NCI-H1105 treated with DMSO at 0.1 percent for 48 hours (cell line): ENCODE measurements at regions not wholly inside any gene's neighbourhood (a gene's known extent, or its start where the extent isn't known, plus 50 kb on each side); places are given as distances from the start of the nearest gene placed in this dataset.
"Not testable (repeated sequence)": the region's sequence is repeated elsewhere in the genome, so short reads cannot be mapped to it uniquely, and the experiment has no call there.

ENCODE experiments used
- DNase-seq: peaks from one replicate; lab custom pipeline; 2025; lab: John Stamatoyannopoulos, UW

- no peak for DNase-seq
Observed at GRCh38 chr16:51542981-51543815, 392.1 kb upstream of the SALL1 start.

- DNase-seq, result no peak
Observed at GRCh38 chr16:51540259-51540658, 389.2 kb upstream of the SALL1 start.

GRCh38 chr16:51538707-51539498 lies 387.8 kb upstream of the SALL1 start:
- no peak for DNase-seq

- DNase-seq, result no peak
Observed at GRCh38 chr16:51535591-51535990, 384.5 kb upstream of the SALL1 start.

GRCh38 chr16:51532551-51532950 lies 381.5 kb upstream of the SALL1 start:
- no peak for DNase-seq

- no peak for DNase-seq
Observed at GRCh38 chr16:51531271-51531670, 380.2 kb upstream of the SALL1 start.

- no peak for DNase-seq
Observed at GRCh38 chr16:51527349-51527748, 376.3 kb upstream of the SALL1 start.

GRCh38 chr16:51526621-51527020 lies 375.6 kb upstream of the SALL1 start:
- no peak for DNase-seq

- DNase-seq, result no peak
Observed at GRCh38 chr16:51524555-51525373, 373.7 kb upstream of the SALL1 start.

- no peak for DNase-seq
Observed at GRCh38 chr16:51524070-51524469, 373.0 kb upstream of the SALL1 start.

- peak; percentile 56 for DNase-seq
Observed at GRCh38 chr16:51523400-51523799, 372.3 kb upstream of the SALL1 start.

GRCh38 chr16:51522902-51523301 lies 371.8 kb upstream of the SALL1 start:
- no peak for DNase-seq

- not testable (repeated sequence) for DNase-seq
Observed at GRCh38 chr16:51516960-51517359, 365.9 kb upstream of the SALL1 start.

GRCh38 chr16:51510416-51510815 lies 359.3 kb upstream of the SALL1 start:
- DNase-seq, result no peak

GRCh38 chr16:51509336-51509735 lies 358.3 kb upstream of the SALL1 start:
- no peak for DNase-seq

- no peak for DNase-seq
Observed at GRCh38 chr16:51508490-51509212, 357.6 kb upstream of the SALL1 start.

- DNase-seq, result no peak
Observed at GRCh38 chr16:51507286-51507685, 356.2 kb upstream of the SALL1 start.

- DNase-seq, result no peak
Observed at GRCh38 chr16:51500306-51500705, 349.2 kb upstream of the SALL1 start.

GRCh38 chr16:51497541-51498211 lies 346.6 kb upstream of the SALL1 start:
- no peak for DNase-seq

- no peak for DNase-seq
Observed at GRCh38 chr16:51490866-51491265, 339.8 kb upstream of the SALL1 start.

GRCh38 chr16:51487880-51488279 lies 336.8 kb upstream of the SALL1 start:
- DNase-seq, result no peak
